EH (cell line): ENCODE measurements at regions not wholly inside any gene's neighbourhood (a gene's known extent, or its start where the extent isn't known, plus 50 kb on each side); places are given as distances from the start of the nearest gene placed in this dataset.
"Not testable (repeated sequence)": the region's sequence is repeated elsewhere in the genome, so short reads cannot be mapped to it uniquely, and the experiment has no call there.

Experiments used
- DNase-seq: peaks from one replicate; pipeline ENCODE4 v3.0.0-alpha.2; 2015; ENCODE audit warnings: low read depth

- not testable (repeated sequence) for DNase-seq
These were observed 220.3 kb upstream of the ZNF608 start for GRCh38 chr5:124966741-124967140.

- DNase-seq, result not testable (repeated sequence)
These were observed 223.9 kb upstream of the ZNF608 start for GRCh38 chr5:124970381-124970780.

DNA sequence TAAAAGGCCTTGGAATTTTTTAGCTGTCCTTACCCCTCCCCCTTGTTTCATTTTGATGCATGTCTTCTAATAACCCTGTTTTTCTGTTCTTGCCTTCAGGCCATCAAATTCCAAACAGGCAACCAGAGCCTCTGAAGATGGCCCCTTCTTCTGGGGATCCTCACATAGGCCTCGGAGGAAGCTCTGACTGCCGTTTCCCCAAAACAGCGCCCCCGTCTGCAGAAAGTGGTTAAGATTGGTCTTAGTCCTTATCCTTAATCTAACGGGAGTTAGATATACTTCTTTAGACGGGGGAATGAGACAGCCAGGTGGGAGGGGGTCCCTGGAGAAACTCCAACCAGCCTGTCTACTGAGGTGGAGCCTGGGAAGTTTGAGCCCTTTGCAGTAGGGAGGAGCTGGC is 226.3 kb upstream of the ZNF608 start:
- no peak for DNase-seq

DNA sequence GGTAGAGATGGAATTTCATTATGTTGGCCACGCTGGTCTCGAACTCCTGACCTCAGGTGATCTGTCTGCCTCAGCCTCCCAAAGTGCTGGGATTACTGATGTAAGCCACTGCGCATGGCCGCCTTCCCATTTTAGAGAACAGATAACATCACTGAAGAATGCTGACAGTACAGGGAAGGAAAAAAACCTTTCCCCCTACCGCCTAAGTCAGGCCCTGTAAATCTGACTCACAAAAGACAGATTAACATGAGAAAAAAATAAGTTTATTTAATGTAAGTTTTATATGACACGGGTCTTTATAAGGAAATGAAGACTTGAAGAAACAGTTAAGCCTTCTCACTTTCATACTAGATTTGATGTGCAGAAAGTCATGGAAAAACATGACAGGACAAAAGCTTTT is 227.2 kb upstream of the ZNF608 start:
- DNase-seq, result no peak

DNA sequence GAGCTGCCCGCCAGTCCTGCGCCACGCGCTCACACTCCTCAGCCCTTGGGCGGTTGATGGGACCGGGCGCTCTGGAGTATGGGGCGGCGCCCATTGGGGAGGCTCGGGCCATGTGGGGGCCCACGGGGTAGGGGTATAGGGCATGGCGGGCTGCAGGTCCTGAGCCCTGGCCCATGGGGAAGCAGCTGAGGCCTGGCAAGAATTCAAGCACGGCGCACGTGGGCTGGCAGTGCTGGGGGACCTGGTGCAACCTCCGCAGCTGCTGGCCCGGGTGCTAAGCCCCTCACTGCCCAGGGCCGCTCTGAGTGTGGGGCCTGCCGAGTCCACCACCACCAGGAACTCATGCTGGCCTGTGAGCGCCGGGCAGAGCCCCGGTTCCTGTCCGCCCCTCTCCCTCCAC is 229.6 kb upstream of the ZNF608 start:
- DNase-seq, result no peak

DNA sequence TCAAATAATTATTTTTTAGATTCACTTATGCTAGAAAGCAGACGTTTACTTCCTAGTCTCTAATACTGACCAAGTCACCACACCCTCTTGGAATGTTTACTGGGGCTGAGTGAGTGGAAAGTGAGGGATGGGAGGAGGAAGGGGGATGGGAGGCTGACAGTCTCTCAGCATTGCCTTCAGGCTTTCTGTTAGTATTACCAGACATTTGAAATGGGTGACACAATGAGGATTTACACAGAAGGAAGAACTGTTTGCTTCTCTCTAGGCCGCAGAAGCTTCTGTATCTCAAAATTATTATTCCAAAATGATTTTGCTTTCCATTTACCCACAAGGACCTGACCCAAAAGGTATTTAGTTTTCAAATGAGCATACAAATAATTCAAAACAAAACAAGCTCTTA is 232.8 kb upstream of the ZNF608 start:
- DNase-seq, result no peak

DNA sequence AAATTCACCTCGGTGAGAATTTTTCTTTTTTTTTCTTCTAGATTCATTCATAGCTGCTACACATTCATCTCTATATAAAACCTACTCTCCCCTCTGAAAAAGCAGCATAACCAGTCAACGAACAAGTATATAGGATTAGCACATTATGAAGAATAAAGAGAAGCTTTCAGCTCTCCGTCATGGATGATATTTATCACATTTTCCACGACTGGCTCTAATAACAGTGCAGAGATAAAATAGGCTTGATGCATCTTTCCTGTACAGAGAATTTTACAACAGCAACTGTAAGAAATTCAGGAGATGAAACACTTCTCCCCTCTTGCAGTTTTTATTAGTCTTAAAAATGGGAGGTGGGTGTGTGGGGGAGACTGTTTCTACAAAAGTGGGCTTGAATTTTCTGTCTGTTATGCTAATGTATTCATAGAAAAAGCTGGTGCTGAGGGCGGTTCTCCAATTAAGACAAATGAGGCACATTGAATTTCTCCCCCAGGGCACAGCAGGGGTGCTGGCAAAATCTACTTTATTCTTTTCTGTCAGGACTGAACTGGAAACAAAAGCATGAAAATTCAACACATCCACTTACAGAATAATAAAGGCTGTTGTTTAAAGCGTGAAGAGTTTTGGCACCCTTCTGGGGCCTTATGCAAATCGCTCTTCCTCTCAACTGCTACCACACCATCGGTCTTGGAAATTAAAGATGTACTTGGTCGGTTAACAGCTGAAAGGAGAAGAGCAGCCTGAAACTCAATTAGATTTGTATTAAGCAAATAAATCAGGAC is 233.9 kb upstream of the ZNF608 start:
- no peak for DNase-seq

- no peak for DNase-seq
These were observed 235.5 kb upstream of the ZNF608 start for GRCh38 chr5:124981901-124982300.

- no peak for DNase-seq
These were observed 239.7 kb upstream of the ZNF608 start for GRCh38 chr5:124986170-124986569.

- no peak for DNase-seq
These were observed 240.2 kb upstream of the ZNF608 start for GRCh38 chr5:124986667-124987066.

- not testable (repeated sequence) for DNase-seq
These were observed 241.3 kb upstream of the ZNF608 start for GRCh38 chr5:124987786-124988185.

- no peak for DNase-seq
These were observed 244.3 kb upstream of the ZNF608 start for GRCh38 chr5:124990723-124991122.

GRCh38 chr5:124995421-124995820 is 249.0 kb upstream of the ZNF608 start:
- peak; percentile 46 for DNase-seq

- peak; percentile 18 for DNase-seq
These were observed 249.8 kb upstream of the ZNF608 start for GRCh38 chr5:124996023-124996763.

- peak; percentile 71 for DNase-seq
These were observed 250.3 kb upstream of the ZNF608 start for GRCh38 chr5:124996764-124997077.

GRCh38 chr5:124997186-124997893 is 250.9 kb upstream of the ZNF608 start:
- DNase-seq, result peak; percentile 9

DNA sequence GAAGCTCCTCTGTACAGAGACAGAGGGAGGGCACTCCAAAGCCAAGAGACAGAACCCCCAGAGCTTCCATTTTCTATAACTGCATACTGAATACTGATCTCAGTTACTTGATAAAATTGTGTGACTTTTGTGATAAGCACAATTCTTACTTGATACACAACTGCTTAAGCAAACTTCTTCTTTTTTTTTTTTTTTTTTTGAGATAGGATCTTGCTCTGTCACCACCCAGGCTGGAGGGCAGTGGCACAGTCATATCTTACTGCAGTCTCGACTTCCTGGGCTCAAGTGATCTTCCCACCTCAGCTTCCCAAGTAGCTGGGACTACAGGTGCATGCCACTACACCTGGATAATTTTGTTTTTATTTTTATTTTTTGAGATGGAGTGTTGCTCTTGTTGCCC is 252.1 kb upstream of the ZNF608 start:
- DNase-seq, result no peak

DNA sequence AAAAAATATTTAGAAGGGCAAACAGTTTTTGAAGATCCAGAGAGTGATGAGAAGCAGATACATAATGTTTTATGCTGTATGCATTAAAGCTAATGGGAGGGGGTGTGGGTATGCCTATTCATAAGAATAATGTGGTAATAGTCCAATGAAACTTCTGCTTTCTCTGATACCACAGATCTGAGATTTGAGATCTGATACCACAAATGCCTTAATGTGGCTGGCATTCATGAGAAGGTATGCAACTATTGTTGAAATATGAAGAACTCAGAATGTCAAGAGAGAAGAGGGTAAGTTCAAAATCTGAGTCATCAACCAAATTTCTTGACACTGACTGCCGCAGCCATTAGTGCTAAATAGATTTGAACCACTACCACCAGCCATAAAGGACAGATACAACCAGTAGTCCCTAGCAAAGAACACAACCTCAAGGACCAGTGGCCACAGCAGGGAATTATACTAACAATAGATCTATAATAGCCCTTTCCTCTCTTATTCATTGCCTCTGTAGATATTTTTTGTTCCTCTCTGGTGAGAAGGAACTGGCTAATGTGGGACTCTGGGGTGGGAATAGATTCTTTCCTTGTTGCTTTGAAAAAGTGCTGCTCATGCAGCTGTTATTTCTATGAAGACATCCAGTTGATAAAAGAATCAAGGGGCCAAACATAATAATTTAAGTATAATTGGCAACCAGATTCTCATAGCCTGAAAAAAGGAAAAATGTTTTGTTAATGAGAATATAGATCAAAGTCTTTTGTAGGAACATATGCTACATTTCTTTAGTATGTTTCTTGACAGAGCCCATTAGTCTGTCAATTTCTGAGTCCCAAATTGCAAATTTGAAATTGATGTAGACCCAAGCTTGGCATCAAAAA is 256.5 kb upstream of the ZNF608 start:
- peak; percentile 4 for DNase-seq

- no peak for DNase-seq
These were observed 257.6 kb upstream of the ZNF608 start for GRCh38 chr5:125004009-125004408.

GRCh38 chr5:125005266-125005665 is 258.8 kb upstream of the ZNF608 start:
- DNase-seq, result no peak

- no peak for DNase-seq
These were observed 259.7 kb upstream of the ZNF608 start for GRCh38 chr5:125006011-125006685.
